ENCODE measurements at regions not wholly inside any gene's neighbourhood (a gene's known extent, or its start where the extent isn't known, plus 50 kb on each side); places are given as distances from the start of the nearest gene placed in this dataset.
A peak's percentile ranks its signal among the peaks of the same experiment; 100 is the strongest.

GRCh38 chr16:49048557-49048956 is 233.1 kb downstream of the CBLN1 start:
- Mint-ChIP-seq H3K4me1 (peaks cover 26% of the 10 kb centered on the region), H3K9me3 (no peaks in the 10 kb centered on the region), H3K36me3 (ENCODE audit: low read depth) (no peaks in the 10 kb centered on the region), H3K27me3 (ENCODE audit: low read depth, poor library complexity) (peaks cover 13% of the 10 kb centered on the region), H3K4me3 (no peak overlapping the region), H3K27ac (peak overlapping the region; percentile 52)
- TF ChIP-seq CTCF (IDR thresholded peaks at IDR 0.05) = no peak
- no peak for DNase-seq

- H3K4me3 Mint-ChIP-seq = no peak overlapping the region
- peaks cover 25% of the 10 kb centered on the region for H3K9me3 Mint-ChIP-seq
- TF ChIP-seq CTCF (IDR thresholded peaks at IDR 0.05) = no peak
- no peak overlapping the region for H3K27ac Mint-ChIP-seq
- no peak for DNase-seq
- H3K27me3 Mint-ChIP-seq (ENCODE audit: low read depth, poor library complexity) = peaks cover 15% of the 10 kb centered on the region
- H3K36me3 Mint-ChIP-seq (ENCODE audit: low read depth) = no peaks in the 10 kb centered on the region
- no peaks in the 10 kb centered on the region for H3K4me1 Mint-ChIP-seq
These were observed 245.5 kb downstream of the CBLN1 start for GRCh38 chr16:49036126-49036525.

GRCh38 chr16:49027420-49027819 is 254.2 kb downstream of the CBLN1 start:
- peaks cover 58% of the 10 kb centered on the region for H3K4me1 Mint-ChIP-seq
- TF ChIP-seq CTCF (IDR thresholded peaks at IDR 0.05) = no peak
- H3K4me3 Mint-ChIP-seq = no peak overlapping the region
- H3K9me3 Mint-ChIP-seq = peaks cover 33% of the 10 kb centered on the region
- peaks cover 32% of the 10 kb centered on the region for H3K27me3 Mint-ChIP-seq (ENCODE audit: low read depth, poor library complexity)
- DNase-seq = no peak
- no peak overlapping the region for H3K27ac Mint-ChIP-seq
- no peaks in the 10 kb centered on the region for H3K36me3 Mint-ChIP-seq (ENCODE audit: low read depth)

GRCh38 chr16:49026566-49027181 is 255.0 kb downstream of the CBLN1 start:
- Mint-ChIP-seq H3K27me3 (ENCODE audit: low read depth, poor library complexity) (peaks cover 32% of the 10 kb centered on the region), H3K4me3 (no peak overlapping the region), H3K9me3 (peaks cover 27% of the 10 kb centered on the region), H3K27ac (peak overlapping the region; percentile 3), H3K36me3 (ENCODE audit: low read depth) (no peaks in the 10 kb centered on the region), H3K4me1 (peaks cover 66% of the 10 kb centered on the region)
- no peak for TF ChIP-seq CTCF (IDR thresholded peaks at IDR 0.05)
- no peak for DNase-seq

- Mint-ChIP-seq H3K9me3 (peaks cover 14% of the 10 kb centered on the region), H3K27me3 (ENCODE audit: low read depth, poor library complexity) (peaks cover 24% of the 10 kb centered on the region), H3K27ac (peak overlapping the region; percentile 73), H3K36me3 (ENCODE audit: low read depth) (no peaks in the 10 kb centered on the region), H3K4me1 (peaks cover 83% of the 10 kb centered on the region), H3K4me3 (no peak overlapping the region)
- TF ChIP-seq CTCF (IDR thresholded peaks at IDR 0.05) = no peak
- DNase-seq = no peak
These were observed 256.7 kb downstream of the CBLN1 start for GRCh38 chr16:49024896-49025295.

GRCh38 chr16:49024016-49024415 is 257.6 kb downstream of the CBLN1 start:
- no peaks in the 10 kb centered on the region for H3K36me3 Mint-ChIP-seq (ENCODE audit: low read depth)
- peak overlapping the region; percentile 53 for H3K27ac Mint-ChIP-seq
- H3K4me3 Mint-ChIP-seq = no peak overlapping the region
- H3K27me3 Mint-ChIP-seq (ENCODE audit: low read depth, poor library complexity) = peaks cover 21% of the 10 kb centered on the region
- TF ChIP-seq CTCF (IDR thresholded peaks at IDR 0.05) = no peak
- H3K9me3 Mint-ChIP-seq = peaks cover 8% of the 10 kb centered on the region
- no peak for DNase-seq
- H3K4me1 Mint-ChIP-seq = peaks cover 87% of the 10 kb centered on the region

Data from nephron progenitor cell (in vitro differentiated cells).